WERI-Rb-1 (cell line): ENCODE measurements at regions not wholly inside any gene's neighbourhood (a gene's known extent, or its start where the extent isn't known, plus 50 kb on each side); places are given as distances from the start of the nearest gene placed in this dataset.

Source experiments
- DNase-seq: peaks from one replicate; pipeline ENCODE4 v3.0.0-alpha.2; 2020
- H3K27ac ChIP-seq: fragments of 250-450 bp; sonication (Bioruptor Pico); 2 replicates; pipeline ENCODE4 v1.5.1; 2020; ENCODE audit warnings: mild to moderate bottlenecking, moderate library complexity
- H3K27me3 ChIP-seq: fragments of 250-450 bp; sonication (Bioruptor Pico); 2 replicates; pipeline ENCODE4 v1.5.1; 2021; ENCODE audit warnings: mild to moderate bottlenecking, low read depth, moderate library complexity; ENCODE audit not compliant: insufficient read depth, severe bottlenecking
- H3K36me3 ChIP-seq: fragments of 250-450 bp; sonication (Bioruptor Pico); 2 replicates; pipeline ENCODE4 v1.5.1; 2020; ENCODE audit warnings: mild to moderate bottlenecking, moderate library complexity
- H3K4me3 ChIP-seq: 2 replicates; pipeline ENCODE4 v1.5.1; 2011; ENCODE audit warnings: low read depth, mild to moderate bottlenecking, control low read depth, low read length
- H3K9me3 ChIP-seq: fragments of 250-450 bp; sonication (Bioruptor Pico); 2 replicates; pipeline ENCODE4 v1.5.1; 2021; ENCODE audit warnings: mild to moderate bottlenecking, moderate library complexity; ENCODE audit not compliant: severe bottlenecking
- TF ChIP-seq, protein P1 (sequence below): IDR thresholded peaks from 2 replicates; pipeline ENCODE4 v1.5.1; 2011; ENCODE audit warnings: low read depth, mild to moderate bottlenecking, control low read depth, inconsistent platforms, low read length

- TF ChIP-seq, protein P1, sequence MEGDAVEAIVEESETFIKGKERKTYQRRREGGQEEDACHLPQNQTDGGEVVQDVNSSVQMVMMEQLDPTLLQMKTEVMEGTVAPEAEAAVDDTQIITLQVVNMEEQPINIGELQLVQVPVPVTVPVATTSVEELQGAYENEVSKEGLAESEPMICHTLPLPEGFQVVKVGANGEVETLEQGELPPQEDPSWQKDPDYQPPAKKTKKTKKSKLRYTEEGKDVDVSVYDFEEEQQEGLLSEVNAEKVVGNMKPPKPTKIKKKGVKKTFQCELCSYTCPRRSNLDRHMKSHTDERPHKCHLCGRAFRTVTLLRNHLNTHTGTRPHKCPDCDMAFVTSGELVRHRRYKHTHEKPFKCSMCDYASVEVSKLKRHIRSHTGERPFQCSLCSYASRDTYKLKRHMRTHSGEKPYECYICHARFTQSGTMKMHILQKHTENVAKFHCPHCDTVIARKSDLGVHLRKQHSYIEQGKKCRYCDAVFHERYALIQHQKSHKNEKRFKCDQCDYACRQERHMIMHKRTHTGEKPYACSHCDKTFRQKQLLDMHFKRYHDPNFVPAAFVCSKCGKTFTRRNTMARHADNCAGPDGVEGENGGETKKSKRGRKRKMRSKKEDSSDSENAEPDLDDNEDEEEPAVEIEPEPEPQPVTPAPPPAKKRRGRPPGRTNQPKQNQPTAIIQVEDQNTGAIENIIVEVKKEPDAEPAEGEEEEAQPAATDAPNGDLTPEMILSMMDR: peak; percentile 57
- no peaks in the 10 kb centered on the region for H3K36me3 ChIP-seq
- no peaks in the 10 kb centered on the region for H3K9me3 ChIP-seq
- DNase-seq: no peak
- no peak overlapping the region for H3K27ac ChIP-seq
- H3K27me3 ChIP-seq: no peaks in the 10 kb centered on the region
- H3K4me3 ChIP-seq: no peak overlapping the region
These were observed 642.1 kb downstream of the EPHA7 start for GRCh38 chr6:92777146-92777740.

- no peak overlapping the region for H3K27ac ChIP-seq
- no peaks in the 10 kb centered on the region for H3K27me3 ChIP-seq
- TF ChIP-seq, protein P1: no peak
- no peak overlapping the region for H3K4me3 ChIP-seq
- DNase-seq: no peak
- H3K9me3 ChIP-seq: no peaks in the 10 kb centered on the region
- no peaks in the 10 kb centered on the region for H3K36me3 ChIP-seq
These were observed 648.8 kb downstream of the EPHA7 start for GRCh38 chr6:92770540-92770939.

- TF ChIP-seq, protein P1: no peak
- Histone ChIP-seq H3K27ac (no peak overlapping the region), H3K9me3 (no peaks in the 10 kb centered on the region), H3K36me3 (no peaks in the 10 kb centered on the region), H3K27me3 (no peaks in the 10 kb centered on the region), H3K4me3 (no peak overlapping the region)
- DNase-seq: no peak
These were observed 652.3 kb downstream of the EPHA7 start for GRCh38 chr6:92767101-92767500.

DNA sequence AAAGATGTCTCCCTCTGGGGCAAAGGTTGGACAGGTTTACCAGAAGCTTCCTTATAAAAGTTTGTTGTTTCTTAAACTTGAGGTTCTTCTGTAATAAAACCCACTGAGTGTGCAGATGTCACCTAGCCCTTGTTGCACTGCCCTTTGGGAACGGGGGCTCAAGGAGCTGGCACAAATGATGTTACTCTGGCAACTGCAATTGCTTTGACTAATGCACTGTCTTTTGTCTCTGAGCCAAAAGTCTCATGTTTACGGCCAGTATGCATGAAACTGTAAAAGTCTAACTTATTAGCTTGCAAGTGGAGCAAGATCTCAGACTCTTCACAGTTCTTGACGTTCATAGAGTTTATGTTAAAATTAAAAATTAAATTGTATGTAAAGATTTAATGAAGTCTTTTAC lies 655.7 kb downstream of the EPHA7 start:
- H3K27ac ChIP-seq: no peak overlapping the region
- no peaks in the 10 kb centered on the region for H3K9me3 ChIP-seq
- H3K4me3 ChIP-seq: no peak overlapping the region
- no peak for DNase-seq
- H3K27me3 ChIP-seq: no peaks in the 10 kb centered on the region
- no peaks in the 10 kb centered on the region for H3K36me3 ChIP-seq
- TF ChIP-seq, protein P1: no peak

DNA sequence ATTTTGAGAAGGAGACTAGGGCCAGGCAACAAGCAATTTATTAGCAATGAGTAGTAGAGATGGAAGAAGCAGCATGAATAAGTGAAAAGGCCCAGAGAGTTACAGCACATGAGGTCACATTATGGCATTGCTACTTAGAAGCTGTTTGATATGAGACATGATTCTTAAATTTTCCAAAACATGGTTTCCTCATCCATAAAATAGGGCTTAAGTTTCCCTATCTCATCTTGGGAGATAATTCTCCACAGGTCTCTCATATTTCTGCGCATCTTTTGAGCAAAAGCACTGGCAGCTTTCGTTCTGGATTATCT lies 656.1 kb downstream of the EPHA7 start:
- H3K27me3 ChIP-seq: no peaks in the 10 kb centered on the region
- no peak overlapping the region for H3K4me3 ChIP-seq
- no peaks in the 10 kb centered on the region for H3K9me3 ChIP-seq
- no peaks in the 10 kb centered on the region for H3K36me3 ChIP-seq
- no peak for DNase-seq
- TF ChIP-seq, protein P1: no peak
- no peak overlapping the region for H3K27ac ChIP-seq
